SU-DHL-6 (cell line): ENCODE measurements at regions not wholly inside any gene's neighbourhood (a gene's known extent, or its start where the extent isn't known, plus 50 kb on each side); places are given as distances from the start of the nearest gene placed in this dataset.

Experiments
- EZH2phosphoT487 ChIP-seq: fragments of 200-600 bp; sonication (generic), shearing (Covaris generic); conservative IDR thresholded peaks from 2 replicates; pipeline ENCODE4 v1.6.1; 2018; ENCODE audit warnings: mild to moderate bottlenecking, antibody characterized with exemption, low read length, moderate library complexity, mixed read lengths
- TF ChIP-seq, protein P1 (sequence below): fragments of 200-600 bp; sonication (generic); IDR thresholded peaks from one replicate; pipeline ENCODE4 v1.5.1; 2017; ENCODE audit warnings: antibody characterized with exemption, mild to moderate bottlenecking, low read length, moderate library complexity; ENCODE audit not compliant: insufficient read depth, poor library complexity, severe bottlenecking

DNA sequence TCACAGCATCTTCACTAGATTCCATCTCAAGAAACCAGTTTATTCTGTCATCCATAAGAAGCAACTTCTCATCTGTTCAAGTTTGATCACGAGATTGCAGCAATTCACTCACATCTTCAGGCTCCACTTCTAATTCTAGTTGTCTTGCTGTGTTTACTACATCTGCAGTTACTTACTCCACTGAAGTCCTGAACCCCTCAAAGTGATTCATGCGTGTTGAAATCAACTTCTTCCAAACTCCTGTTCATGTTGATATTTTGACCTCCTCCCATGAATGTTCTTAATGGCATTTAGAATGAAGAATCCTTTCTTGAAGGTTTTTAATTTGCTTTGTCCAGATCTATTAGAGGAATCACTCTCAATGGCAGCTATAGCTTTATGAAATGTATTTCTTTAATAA lies 287.6 kb upstream of the TBL1XR1 start:
- TF ChIP-seq, protein P1, sequence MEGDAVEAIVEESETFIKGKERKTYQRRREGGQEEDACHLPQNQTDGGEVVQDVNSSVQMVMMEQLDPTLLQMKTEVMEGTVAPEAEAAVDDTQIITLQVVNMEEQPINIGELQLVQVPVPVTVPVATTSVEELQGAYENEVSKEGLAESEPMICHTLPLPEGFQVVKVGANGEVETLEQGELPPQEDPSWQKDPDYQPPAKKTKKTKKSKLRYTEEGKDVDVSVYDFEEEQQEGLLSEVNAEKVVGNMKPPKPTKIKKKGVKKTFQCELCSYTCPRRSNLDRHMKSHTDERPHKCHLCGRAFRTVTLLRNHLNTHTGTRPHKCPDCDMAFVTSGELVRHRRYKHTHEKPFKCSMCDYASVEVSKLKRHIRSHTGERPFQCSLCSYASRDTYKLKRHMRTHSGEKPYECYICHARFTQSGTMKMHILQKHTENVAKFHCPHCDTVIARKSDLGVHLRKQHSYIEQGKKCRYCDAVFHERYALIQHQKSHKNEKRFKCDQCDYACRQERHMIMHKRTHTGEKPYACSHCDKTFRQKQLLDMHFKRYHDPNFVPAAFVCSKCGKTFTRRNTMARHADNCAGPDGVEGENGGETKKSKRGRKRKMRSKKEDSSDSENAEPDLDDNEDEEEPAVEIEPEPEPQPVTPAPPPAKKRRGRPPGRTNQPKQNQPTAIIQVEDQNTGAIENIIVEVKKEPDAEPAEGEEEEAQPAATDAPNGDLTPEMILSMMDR = no peak
- TF ChIP-seq EZH2phosphoT487 = no peak
